Calu3 (cell line): ENCODE measurements at regions not wholly inside any gene's neighbourhood (a gene's known extent, or its start where the extent isn't known, plus 50 kb on each side); places are given as distances from the start of the nearest gene placed in this dataset.

Experiments used
- BruUV-seq: library from RNA; stranded (reverse); fragments of 400-500 nt; replicated peaks from 2 replicates; lab custom pipeline; 2021; lab: Mats Ljungman, UMichigan
- CTCF ChIA-PET: fragments of 300-600 bp; sonication (Branson Sonifier 250); formaldehyde crosslinking; loops from one replicate; lab custom pipeline; 2022; ENCODE audit warnings: antibody characterized with exemption; lab: Charles Lee
- DNase-seq: peaks from one replicate; pipeline ENCODE4 v3.0.0; 2022
- H3K27ac Mint-ChIP-seq: one replicate; pipeline ENCODE4 v1.8.0; 2022; ENCODE audit warnings: mixed read lengths; ENCODE audit not compliant: unreplicated experiment
- H3K27me3 Mint-ChIP-seq: one replicate; pipeline ENCODE4 v1.8.0; 2022; ENCODE audit warnings: mixed read lengths; ENCODE audit not compliant: unreplicated experiment
- H3K36me3 Mint-ChIP-seq: one replicate; pipeline ENCODE4 v1.8.0; 2022; ENCODE audit warnings: mild to moderate bottlenecking, moderate library complexity, mixed read lengths; ENCODE audit not compliant: insufficient read depth, unreplicated experiment
- H3K4me1 Mint-ChIP-seq: one replicate; pipeline ENCODE4 v1.8.0; 2022; ENCODE audit warnings: mild to moderate bottlenecking, low read depth, mixed read lengths; ENCODE audit not compliant: unreplicated experiment
- H3K4me3 Mint-ChIP-seq: one replicate; pipeline ENCODE4 v1.8.0; 2022; ENCODE audit warnings: mild to moderate bottlenecking, low read depth, moderate library complexity, mixed read lengths; ENCODE audit not compliant: unreplicated experiment
- H3K9me3 Mint-ChIP-seq: one replicate; pipeline ENCODE4 v1.8.0; 2022; ENCODE audit warnings: low read depth, mixed read lengths; ENCODE audit not compliant: unreplicated experiment
- intact Hi-C: fragments of 100-400 bp; cut with micrococcal nuclease; formaldehyde crosslinking; loops from one replicate; pipeline ENCODE4 v1.10.0; 2022; ENCODE audit not compliant: unreplicated experiment
- TF ChIP-seq, protein P1 (sequence below): fragments of 200-600 bp; IDR thresholded peaks from one replicate; pipeline ENCODE4 v1.8.0; 2022; ENCODE audit warnings: antibody characterized with exemption; ENCODE audit not compliant: unreplicated experiment

DNA sequence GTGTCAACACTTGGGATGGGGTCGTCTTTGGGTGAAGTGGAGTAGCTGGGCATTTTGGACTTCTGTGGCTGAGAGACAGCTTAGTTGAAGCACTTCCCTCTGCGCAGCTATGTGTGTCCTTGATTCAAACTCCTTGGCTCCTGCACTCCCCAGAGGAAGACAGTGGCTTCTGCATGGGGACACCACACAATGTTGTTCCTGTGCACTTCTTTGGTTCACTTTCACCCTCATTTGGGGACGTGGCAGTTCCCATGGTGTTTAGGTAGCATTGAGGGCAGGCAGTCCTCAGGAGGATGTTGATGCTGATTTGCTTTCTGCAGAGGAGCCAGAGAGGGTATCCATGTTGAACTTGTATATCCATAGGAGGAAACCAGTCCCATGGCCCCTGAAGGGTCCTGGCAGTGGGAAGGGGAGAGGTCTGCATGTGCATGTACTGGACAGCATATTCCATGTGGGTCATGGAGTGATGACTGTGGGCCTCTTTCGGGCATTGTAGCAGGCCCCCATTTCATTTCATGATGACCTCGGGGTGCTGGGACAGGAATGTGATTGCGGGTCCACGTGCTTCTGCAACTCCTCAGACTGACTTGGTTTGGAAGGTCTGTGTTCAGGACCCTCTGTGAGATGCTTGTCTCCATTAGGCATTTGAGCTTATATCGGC lies 135.4 kb downstream of the SNRPN start:
- Mint-ChIP-seq H3K9me3 (no peaks in the 10 kb centered on the region), H3K36me3 (no peaks in the 10 kb centered on the region), H3K27ac (no peak overlapping the region), H3K4me3 (no peak overlapping the region), H3K27me3 (no peaks in the 10 kb centered on the region), H3K4me1 (no peaks in the 10 kb centered on the region)
- no peak for DNase-seq
- TF ChIP-seq, protein P1, sequence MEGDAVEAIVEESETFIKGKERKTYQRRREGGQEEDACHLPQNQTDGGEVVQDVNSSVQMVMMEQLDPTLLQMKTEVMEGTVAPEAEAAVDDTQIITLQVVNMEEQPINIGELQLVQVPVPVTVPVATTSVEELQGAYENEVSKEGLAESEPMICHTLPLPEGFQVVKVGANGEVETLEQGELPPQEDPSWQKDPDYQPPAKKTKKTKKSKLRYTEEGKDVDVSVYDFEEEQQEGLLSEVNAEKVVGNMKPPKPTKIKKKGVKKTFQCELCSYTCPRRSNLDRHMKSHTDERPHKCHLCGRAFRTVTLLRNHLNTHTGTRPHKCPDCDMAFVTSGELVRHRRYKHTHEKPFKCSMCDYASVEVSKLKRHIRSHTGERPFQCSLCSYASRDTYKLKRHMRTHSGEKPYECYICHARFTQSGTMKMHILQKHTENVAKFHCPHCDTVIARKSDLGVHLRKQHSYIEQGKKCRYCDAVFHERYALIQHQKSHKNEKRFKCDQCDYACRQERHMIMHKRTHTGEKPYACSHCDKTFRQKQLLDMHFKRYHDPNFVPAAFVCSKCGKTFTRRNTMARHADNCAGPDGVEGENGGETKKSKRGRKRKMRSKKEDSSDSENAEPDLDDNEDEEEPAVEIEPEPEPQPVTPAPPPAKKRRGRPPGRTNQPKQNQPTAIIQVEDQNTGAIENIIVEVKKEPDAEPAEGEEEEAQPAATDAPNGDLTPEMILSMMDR: no peak
- CTCF ChIA-PET: no interaction called here
- BruUV-seq: no TSS peak
- intact Hi-C loops: no loop called here

DNA sequence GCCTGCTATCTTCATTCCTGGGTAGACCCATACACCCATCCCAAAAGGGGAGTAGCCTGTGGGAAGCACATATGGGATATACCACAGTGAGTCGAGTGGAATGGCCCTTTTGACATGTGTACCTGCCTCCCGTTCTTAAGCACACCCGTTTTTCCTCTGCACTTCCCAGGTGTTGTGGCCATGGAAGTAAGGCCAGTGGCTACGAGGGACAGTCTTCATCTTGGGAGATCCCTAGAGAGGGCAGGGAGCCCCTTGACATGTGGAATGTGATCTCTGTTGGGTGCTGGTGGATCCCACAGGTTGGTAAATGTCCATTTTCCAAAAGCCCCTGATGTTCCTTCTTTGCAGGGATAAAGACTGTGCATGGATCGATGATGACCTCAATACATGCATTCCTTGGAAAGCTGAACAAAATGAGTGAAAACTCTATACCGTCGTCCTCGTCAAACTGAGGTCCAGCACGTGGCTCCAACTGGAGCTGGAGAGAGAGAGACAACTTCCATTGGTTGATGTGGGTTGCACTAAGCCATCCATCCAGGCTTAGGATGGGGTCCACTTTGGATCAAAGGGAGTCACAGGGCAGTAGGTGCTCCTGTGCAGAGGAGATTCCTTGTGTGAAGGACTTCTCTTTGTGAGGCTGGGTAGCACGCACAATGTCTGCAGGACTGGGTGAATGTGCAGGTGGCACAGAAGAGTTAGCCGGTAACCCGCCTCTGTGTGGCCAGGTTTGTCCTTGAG lies 136.8 kb downstream of the SNRPN start:
- H3K9me3 Mint-ChIP-seq: no peaks in the 10 kb centered on the region
- DNase-seq: no peak
- H3K36me3 Mint-ChIP-seq: no peaks in the 10 kb centered on the region
- CTCF ChIA-PET: interaction anchor here (0.5 kb wide), 1 partner anchor 40 kb away, joined by 5 read pairs; no protein-coding TSS in a partner anchor
- no peak overlapping the region for H3K4me3 Mint-ChIP-seq
- no TSS peak for BruUV-seq
- no peaks in the 10 kb centered on the region for H3K27me3 Mint-ChIP-seq
- TF ChIP-seq, protein P1: no peak
- H3K27ac Mint-ChIP-seq: no peak overlapping the region
- no peaks in the 10 kb centered on the region for H3K4me1 Mint-ChIP-seq
- intact Hi-C loops: no loop called here

DNA sequence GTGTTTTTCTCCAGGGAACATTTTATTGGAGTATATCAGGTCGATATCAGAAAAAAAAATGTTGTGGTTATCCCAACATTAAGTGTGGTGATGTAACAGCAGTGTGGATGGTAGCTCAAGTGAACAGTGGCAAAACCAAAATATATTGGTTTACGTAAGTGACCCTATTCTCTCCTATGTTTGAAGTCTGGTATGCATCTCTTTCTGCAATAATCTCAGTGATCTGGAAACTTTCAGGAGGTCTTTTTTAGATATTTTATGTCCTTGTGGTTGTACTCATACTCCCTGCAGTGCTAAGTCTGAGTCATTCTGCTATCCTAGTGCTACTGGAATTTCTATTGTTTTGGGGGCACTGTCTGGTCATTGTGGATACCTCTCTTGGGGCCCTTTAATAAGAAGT lies 137.9 kb downstream of the SNRPN start:
- intact Hi-C loops: no loop called here
- Mint-ChIP-seq H3K36me3 (no peaks in the 10 kb centered on the region), H3K27me3 (no peaks in the 10 kb centered on the region), H3K9me3 (no peaks in the 10 kb centered on the region), H3K4me1 (no peaks in the 10 kb centered on the region), H3K4me3 (no peak overlapping the region), H3K27ac (no peak overlapping the region)
- TF ChIP-seq, protein P1: no peak
- CTCF ChIA-PET: no interaction called here
- BruUV-seq: no TSS peak
- DNase-seq: no peak

DNA sequence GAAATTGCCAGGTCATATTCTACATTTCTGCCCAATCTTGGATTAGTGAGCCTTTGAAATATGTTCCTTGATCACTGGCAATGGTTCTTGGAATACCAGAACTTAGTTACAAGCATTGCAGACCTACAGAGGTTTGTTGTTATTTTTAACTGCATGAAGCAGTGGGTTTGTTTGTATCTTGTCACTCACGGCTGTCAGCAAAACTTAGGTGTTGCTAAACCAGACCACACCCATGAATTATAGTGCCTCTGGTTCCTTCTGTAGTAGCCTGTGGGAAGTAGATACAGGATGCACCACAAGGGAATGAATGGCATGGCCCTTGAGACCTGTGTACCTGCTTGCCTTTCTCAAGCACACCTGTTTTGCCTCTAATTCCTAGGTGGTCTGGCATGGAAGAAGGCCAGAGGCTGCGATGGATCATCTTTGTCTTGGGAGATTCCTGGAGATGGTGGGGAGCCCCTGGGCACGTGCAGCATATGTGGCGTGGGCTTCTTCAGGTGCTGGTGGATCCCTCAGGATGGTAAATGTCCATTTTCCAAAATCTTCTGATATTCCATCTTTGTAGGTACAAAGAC lies 138.8 kb downstream of the SNRPN start:
- no peak overlapping the region for H3K27ac Mint-ChIP-seq
- no peaks in the 10 kb centered on the region for H3K27me3 Mint-ChIP-seq
- H3K4me3 Mint-ChIP-seq: no peak overlapping the region
- TF ChIP-seq, protein P1: no peak
- H3K36me3 Mint-ChIP-seq: no peaks in the 10 kb centered on the region
- H3K4me1 Mint-ChIP-seq: no peaks in the 10 kb centered on the region
- intact Hi-C loops: no loop called here
- H3K9me3 Mint-ChIP-seq: no peaks in the 10 kb centered on the region
- BruUV-seq: no TSS peak
- CTCF ChIA-PET: no interaction called here
- no peak for DNase-seq
